Fibroblast of mammary gland (primary cell): ENCODE measurements at regions not wholly inside any gene's neighbourhood (a gene's known extent, or its start where the extent isn't known, plus 50 kb on each side); places are given as distances from the start of the nearest gene placed in this dataset.
"Not testable (repeated sequence)": the region's sequence is repeated elsewhere in the genome, so short reads cannot be mapped to it uniquely, and the experiment has no call there.

ENCODE experiments used
- DNase-seq: peaks from one replicate; pipeline ENCODE4 v3.0.0-alpha.2; 2010; ENCODE audit warnings: low read depth
- H3K4me3 ChIP-seq: 2 replicates; pipeline ENCODE4 v1.5.1; 2011; ENCODE audit warnings: low read depth, mild to moderate bottlenecking, low read length, moderate library complexity; ENCODE audit not compliant: control insufficient read depth
- TF ChIP-seq, protein P1 (sequence below): conservative IDR thresholded peaks from 2 replicates; pipeline ENCODE4 v1.5.1; 2011; ENCODE audit warnings: low read depth, low read length, inconsistent platforms; ENCODE audit not compliant: control insufficient read depth, insufficient read depth

DNA sequence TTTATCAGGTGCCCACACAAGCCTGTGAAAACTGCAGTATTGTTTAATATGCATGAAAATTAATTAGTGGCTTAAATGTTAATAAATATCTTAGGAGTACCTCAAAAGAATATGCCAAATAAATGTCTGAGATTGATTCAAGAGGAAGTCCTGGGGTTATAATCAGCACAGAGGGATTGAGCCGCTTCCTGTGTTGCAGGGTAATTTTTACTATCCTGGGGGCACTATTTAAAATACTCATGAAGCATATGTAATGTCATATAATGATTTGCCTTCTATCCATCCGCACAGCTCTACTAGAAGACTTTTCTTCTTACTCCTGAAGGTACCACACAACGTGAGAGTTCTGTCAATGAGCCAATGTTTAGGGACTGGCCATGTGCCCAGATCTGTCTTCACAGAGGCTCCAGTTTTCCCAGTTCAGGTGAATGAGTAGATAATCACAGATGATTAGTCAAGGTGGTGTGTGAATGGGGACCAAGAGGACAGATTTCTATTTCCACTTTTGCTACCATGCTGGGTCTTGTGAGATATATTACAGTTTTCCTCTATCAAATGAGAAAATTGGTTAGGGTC lies 233.3 kb downstream of the USP46 start:
- DNase-seq: no peak
- H3K4me3 ChIP-seq: no peak overlapping the region
- TF ChIP-seq, protein P1, sequence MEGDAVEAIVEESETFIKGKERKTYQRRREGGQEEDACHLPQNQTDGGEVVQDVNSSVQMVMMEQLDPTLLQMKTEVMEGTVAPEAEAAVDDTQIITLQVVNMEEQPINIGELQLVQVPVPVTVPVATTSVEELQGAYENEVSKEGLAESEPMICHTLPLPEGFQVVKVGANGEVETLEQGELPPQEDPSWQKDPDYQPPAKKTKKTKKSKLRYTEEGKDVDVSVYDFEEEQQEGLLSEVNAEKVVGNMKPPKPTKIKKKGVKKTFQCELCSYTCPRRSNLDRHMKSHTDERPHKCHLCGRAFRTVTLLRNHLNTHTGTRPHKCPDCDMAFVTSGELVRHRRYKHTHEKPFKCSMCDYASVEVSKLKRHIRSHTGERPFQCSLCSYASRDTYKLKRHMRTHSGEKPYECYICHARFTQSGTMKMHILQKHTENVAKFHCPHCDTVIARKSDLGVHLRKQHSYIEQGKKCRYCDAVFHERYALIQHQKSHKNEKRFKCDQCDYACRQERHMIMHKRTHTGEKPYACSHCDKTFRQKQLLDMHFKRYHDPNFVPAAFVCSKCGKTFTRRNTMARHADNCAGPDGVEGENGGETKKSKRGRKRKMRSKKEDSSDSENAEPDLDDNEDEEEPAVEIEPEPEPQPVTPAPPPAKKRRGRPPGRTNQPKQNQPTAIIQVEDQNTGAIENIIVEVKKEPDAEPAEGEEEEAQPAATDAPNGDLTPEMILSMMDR: no peak

DNA sequence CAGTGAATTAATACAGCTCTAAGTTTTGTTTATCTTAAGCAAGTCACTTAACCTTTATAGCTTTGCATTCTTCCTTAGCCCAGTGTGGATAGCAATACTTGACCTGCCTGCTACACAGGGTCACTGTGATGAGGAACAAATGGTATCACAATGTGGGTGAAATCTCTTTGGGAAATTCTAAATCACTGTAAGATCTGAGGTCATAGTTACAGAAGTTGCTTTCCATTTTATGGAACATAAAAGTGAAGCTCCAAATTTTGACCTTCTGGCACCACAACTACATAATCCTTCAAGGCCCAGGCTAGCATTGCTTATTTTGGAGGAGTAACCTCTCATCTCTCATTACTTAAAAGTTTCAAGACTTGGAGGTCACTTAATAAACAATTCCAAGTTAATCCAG lies 227.7 kb downstream of the USP46 start:
- TF ChIP-seq, protein P1: no peak
- DNase-seq: no peak

DNA sequence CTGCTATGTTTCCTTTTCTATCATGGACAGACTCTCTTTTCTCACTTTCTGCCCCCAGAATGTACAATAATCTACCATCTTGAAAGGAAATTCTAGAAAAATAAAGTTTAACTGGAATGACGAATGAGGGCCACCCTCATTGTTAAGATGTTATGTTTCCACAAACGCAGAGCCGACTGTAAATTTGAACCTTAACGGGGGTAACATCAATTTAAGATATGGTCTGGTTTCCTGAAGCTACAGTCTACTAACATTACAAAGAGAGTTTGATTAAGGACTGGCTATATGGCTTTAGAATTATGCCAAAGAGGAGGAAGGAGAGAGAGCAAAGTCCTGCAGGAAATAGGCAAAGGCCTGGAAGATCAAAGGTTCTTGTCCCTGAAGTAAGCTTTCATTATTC lies 227.2 kb downstream of the USP46 start:
- H3K4me3 ChIP-seq: no peak overlapping the region
- DNase-seq: no peak
- TF ChIP-seq, protein P1: no peak

More for the DNA sequence above, 227.7 kb downstream of the USP46 start:
- H3K4me3 ChIP-seq: no peak overlapping the region

DNA sequence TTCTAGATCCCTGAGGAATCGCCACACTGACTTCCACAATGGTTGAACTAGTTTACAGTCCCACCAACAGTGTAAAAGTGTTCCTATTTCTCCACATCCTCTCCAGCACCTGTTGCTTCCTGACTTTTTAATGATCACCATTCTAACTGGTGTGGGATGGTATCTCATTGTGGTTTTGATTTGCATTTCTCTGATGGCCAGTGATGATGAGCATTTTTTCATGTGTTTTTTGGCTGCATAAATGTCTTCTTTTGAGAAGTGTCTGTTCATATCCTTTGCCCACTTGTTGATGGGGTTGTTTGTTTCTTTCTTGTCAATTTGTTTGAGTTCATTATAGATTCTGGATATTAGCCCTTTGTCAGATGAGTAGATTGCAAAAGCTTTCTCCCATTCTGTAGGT lies 216.6 kb downstream of the USP46 start:
- DNase-seq, H3K4me3 ChIP-seq: not testable (repeated sequence)

DNA sequence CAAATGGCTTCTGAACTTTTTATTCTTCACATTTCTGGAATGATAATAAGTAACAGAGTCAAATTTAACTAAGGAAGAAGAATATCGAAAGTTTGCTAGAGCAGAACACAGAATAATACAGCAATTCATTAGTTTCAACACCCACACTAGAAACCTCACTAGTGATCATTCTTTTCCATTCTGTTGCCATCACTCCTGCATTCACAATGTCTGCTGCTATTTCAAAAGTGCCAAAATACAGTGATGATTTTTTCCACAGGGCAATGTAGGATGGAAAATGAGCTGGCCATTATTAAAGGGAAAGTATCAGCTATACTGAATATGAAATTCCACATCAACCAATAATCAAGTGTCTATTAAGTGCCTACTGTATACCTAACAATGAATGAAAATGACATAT lies 186.7 kb downstream of the USP46 start:
- TF ChIP-seq, protein P1: no peak
- DNase-seq: no peak
- H3K4me3 ChIP-seq: no peak overlapping the region

DNA sequence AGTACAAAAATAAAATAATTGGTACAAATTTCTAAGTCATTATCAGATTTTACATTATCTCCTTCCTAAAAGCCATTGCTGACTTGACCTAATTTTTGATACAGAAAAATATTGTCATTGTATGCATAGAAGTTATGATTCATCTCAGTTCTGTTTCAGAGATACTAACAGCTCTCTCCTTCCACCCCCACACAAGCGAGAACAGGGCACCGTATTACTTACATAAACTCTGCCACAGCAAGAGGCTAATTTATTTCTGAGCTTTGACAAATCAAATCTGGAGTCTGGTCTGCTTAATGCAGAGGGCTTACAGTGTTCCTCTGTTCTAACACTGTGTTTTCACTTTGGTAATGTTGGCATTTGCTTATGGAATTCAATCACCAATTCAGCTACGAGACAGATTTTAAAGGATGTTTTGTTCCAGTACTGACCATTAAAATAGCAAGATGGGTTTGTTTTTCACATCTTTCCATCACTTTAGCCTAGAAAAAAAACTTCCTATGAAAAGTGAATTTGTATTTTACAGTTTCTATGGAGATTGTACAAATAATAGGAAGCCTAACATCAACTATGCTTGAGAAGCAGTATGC lies 181.8 kb downstream of the USP46 start:
- H3K4me3 ChIP-seq: no peak overlapping the region
- TF ChIP-seq, protein P1: no peak

DNA sequence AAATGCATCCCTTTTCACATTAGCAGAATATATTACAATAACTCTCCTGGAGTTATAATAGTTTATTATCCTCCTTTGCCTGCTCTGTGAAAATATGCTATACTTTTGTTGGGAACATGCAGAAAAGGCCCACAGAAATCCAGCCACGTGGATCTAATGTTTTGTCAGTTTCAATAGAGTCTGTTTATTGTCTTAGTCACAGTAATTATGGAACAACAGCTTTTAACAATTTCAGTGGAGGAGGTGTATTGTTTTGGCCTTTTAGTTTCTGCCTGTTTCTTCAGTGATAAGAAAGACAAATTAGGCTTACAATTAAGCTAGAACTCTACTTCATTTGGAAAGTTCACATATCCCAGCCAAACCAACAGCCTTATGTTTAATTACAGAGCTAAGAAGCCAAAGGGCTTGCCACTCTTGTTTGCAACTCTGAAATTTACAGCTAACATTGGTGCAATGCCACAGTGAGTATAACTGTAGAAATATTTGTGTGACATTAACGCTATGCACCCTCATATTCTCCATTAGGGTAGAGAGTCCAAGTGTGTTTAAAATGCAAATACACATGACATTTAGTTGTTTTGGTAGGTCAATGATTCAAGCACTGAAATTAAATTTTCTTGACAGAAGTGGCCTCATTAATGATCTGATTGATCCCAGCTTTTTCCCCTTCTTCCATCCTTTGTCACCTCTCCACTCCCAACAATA lies 175.8 kb downstream of the USP46 start:
- DNase-seq: no peak
- H3K4me3 ChIP-seq: no peak overlapping the region
- TF ChIP-seq, protein P1: no peak

More for the DNA sequence above, 181.8 kb downstream of the USP46 start:
- no peak for DNase-seq
